Uterus (tissue), 2 donors: ENCODE measurements at regions not wholly inside any gene's neighbourhood (a gene's known extent, or its start where the extent isn't known, plus 50 kb on each side); places are given as distances from the start of the nearest gene placed in this dataset.

Experiments
- CTCF ChIP-seq, 4 experiments: fragments of 200-600 bp in 2 of 4; fragments of 450-650 bp in 2 of 4; sonication (generic) in 2 of 4; IDR thresholded peaks; one replicate each; pipeline ENCODE4 v1.5.1; 2016 to 2019; ENCODE audit warnings: antibody characterized with exemption in 4 of 4, mild to moderate bottlenecking in 2 of 4, moderate library complexity in 1 of 4
- POLR2A ChIP-seq, 2 donors: fragments of 450-650 bp; IDR thresholded peaks; one replicate each; pipeline ENCODE4 v1.6.1; 2016; ENCODE audit warnings: antibody characterized with exemption in 2 of 2, mild to moderate bottlenecking in 1 of 2, moderate library complexity in 1 of 2

GRCh38 chr6:63509652-63510352 lies 62.5 kb upstream of the LOC128125822 start:
- TF ChIP-seq CTCF (IDR thresholded peaks at IDR 0.05) (no peak), POLR2A (IDR thresholded peaks at IDR 0.05) (no peak)
